H9 (cell line): ENCODE measurements at regions not wholly inside any gene's neighbourhood (a gene's known extent, or its start where the extent isn't known, plus 50 kb on each side); places are given as distances from the start of the nearest gene placed in this dataset.

Experiments
- DNase-seq: peaks from one replicate; pipeline ENCODE4 v3.0.0-alpha.2; 2017
- H2AFZ ChIP-seq: one replicate; pipeline ENCODE4 v1.6.1; 2013; ENCODE audit warnings: mild to moderate bottlenecking, low read length, control low read depth, moderate library complexity
- H2AK5ac ChIP-seq: 2 replicates; pipeline ENCODE4 v1.6.1; 2013; ENCODE audit warnings: low read length, control low read depth, mixed read lengths; ENCODE audit not compliant: insufficient read length
- H2BK120ac ChIP-seq: one replicate; pipeline ENCODE4 v1.6.1; 2013; ENCODE audit warnings: low read depth, mild to moderate bottlenecking, low read length, control low read depth, inconsistent platforms; ENCODE audit not compliant: poor library complexity, severe bottlenecking
- H2BK12ac ChIP-seq: 2 replicates; pipeline ENCODE4 v1.6.1; 2013; ENCODE audit warnings: low read length, control low read depth, mixed read lengths, low read depth; ENCODE audit not compliant: insufficient read length
- H2BK15ac ChIP-seq: 2 replicates; pipeline ENCODE4 v1.6.1; 2013; ENCODE audit warnings: low read depth, low read length, control low read depth
- H2BK20ac ChIP-seq: one replicate; pipeline ENCODE4 v1.6.1; 2013; ENCODE audit warnings: low read depth, mild to moderate bottlenecking, low read length, control low read depth, inconsistent platforms; ENCODE audit not compliant: poor library complexity, severe bottlenecking
- H2BK5ac ChIP-seq: 2 replicates; pipeline ENCODE4 v1.6.1; 2013; ENCODE audit warnings: low read length, control low read depth, mixed read lengths; ENCODE audit not compliant: insufficient read length
- H3K14ac ChIP-seq: 2 replicates; pipeline ENCODE4 v1.6.1; 2013; ENCODE audit warnings: low read length, control low read depth; ENCODE audit not compliant: insufficient read depth
- H3K18ac ChIP-seq: 2 replicates; pipeline ENCODE4 v1.6.1; 2013; ENCODE audit warnings: low read depth, mild to moderate bottlenecking, mixed read lengths, low read length, control low read depth; ENCODE audit not compliant: insufficient read length
- H3K23ac ChIP-seq: 2 replicates; pipeline ENCODE4 v1.6.1; 2013; ENCODE audit warnings: low read length, control low read depth, mixed read lengths, low read depth; ENCODE audit not compliant: insufficient read length
- H3K23me2 ChIP-seq: 2 replicates; pipeline ENCODE4 v1.6.1; 2013; ENCODE audit warnings: low read depth, mild to moderate bottlenecking, mixed read lengths, low read length, control low read depth; ENCODE audit not compliant: insufficient read length, poor library complexity, severe bottlenecking
- H3K27ac ChIP-seq: 2 replicates; pipeline ENCODE4 v1.5.1; 2013; ENCODE audit warnings: low read length, control low read depth, mixed read lengths, low read depth; ENCODE audit not compliant: insufficient read length
- H3K27me3 ChIP-seq: 2 replicates; pipeline ENCODE4 v1.6.1; 2013; ENCODE audit warnings: low read length, control low read depth, inconsistent platforms; ENCODE audit not compliant: insufficient read depth
- H3K4ac ChIP-seq: 2 replicates; pipeline ENCODE4 v1.6.1; 2013; ENCODE audit warnings: low read depth, mild to moderate bottlenecking, control low read depth, inconsistent platforms, low read length, moderate library complexity
- H3K4me1 ChIP-seq: 2 replicates; pipeline ENCODE4 v1.6.1; 2013; ENCODE audit warnings: low read length, control low read depth, inconsistent platforms; ENCODE audit not compliant: insufficient read depth
- H3K4me2 ChIP-seq: 2 replicates; pipeline ENCODE4 v1.6.1; 2013; ENCODE audit warnings: low read length, control low read depth, mixed read lengths; ENCODE audit not compliant: insufficient read length, insufficient read depth
- H3K56ac ChIP-seq: 2 replicates; pipeline ENCODE4 v1.6.1; 2013; ENCODE audit warnings: low read depth, mild to moderate bottlenecking, mixed read lengths, low read length, control low read depth; ENCODE audit not compliant: insufficient read length
- H3K79me1 ChIP-seq: 2 replicates; pipeline ENCODE4 v1.6.1; 2013; ENCODE audit warnings: low read depth, mild to moderate bottlenecking, moderate library complexity, low read length, control low read depth, inconsistent platforms; ENCODE audit not compliant: insufficient read depth, poor library complexity, severe bottlenecking
- H3K79me2 ChIP-seq: 2 replicates; pipeline ENCODE4 v1.6.1; 2013; ENCODE audit warnings: low read length, control low read depth, inconsistent platforms; ENCODE audit not compliant: insufficient read depth
- H3K9ac ChIP-seq: 2 replicates; pipeline ENCODE4 v1.6.1; 2013; ENCODE audit warnings: low read length, control low read depth, mixed read lengths; ENCODE audit not compliant: insufficient read length; ENCODE audit errors: extremely low read depth
- H3K9me3 ChIP-seq: one replicate; pipeline ENCODE4 v1.6.1; 2013; ENCODE audit warnings: low read depth, low read length, inconsistent platforms; ENCODE audit not compliant: control insufficient read depth
- H3T11ph ChIP-seq: one replicate; pipeline ENCODE4 v1.6.1; 2013; ENCODE audit warnings: mild to moderate bottlenecking, low read length, control low read depth, inconsistent platforms
- H4K20me1 ChIP-seq: one replicate; pipeline ENCODE4 v1.6.1; 2013; ENCODE audit not compliant: control insufficient read depth, insufficient read length, insufficient read depth
- H4K5ac ChIP-seq: 2 replicates; pipeline ENCODE4 v1.6.1; 2013; ENCODE audit warnings: low read depth, mild to moderate bottlenecking, mixed read lengths, low read length, control low read depth; ENCODE audit not compliant: insufficient read length
- H4K8ac ChIP-seq: replicated peaks from 2 replicates; pipeline ENCODE4 v1.6.1; 2013; ENCODE audit warnings: low read length, control low read depth, mixed read lengths, low read depth; ENCODE audit not compliant: insufficient read length
- H4K91ac ChIP-seq: 2 replicates; pipeline ENCODE4 v1.6.1; 2013; ENCODE audit warnings: low read depth, mild to moderate bottlenecking, moderate library complexity, mixed read lengths, low read length, control low read depth; ENCODE audit not compliant: insufficient read length
- H3K27ac Mint-ChIP-seq, 3 experiments: 2 replicates in 2 of 3; 3 replicates in 1 of 3; pipeline ENCODE4 v1.8.0; 2020 to 2021; ENCODE audit warnings: mixed read lengths in 3 of 3, mild to moderate bottlenecking in 1 of 3, moderate library complexity in 1 of 3
- H3K27me3 Mint-ChIP-seq: 2 replicates; pipeline ENCODE4 v1.8.0; 2021; ENCODE audit warnings: low read depth, mild to moderate bottlenecking, moderate library complexity, mixed read lengths
- H3K36me3 Mint-ChIP-seq, 3 experiments: 2 replicates in 2 of 3; 3 replicates in 1 of 3; pipeline ENCODE4 v1.8.0; 2020 to 2021; ENCODE audit warnings: low read depth in 3 of 3, mixed read lengths in 3 of 3; ENCODE audit not compliant: insufficient read depth in 1 of 3
- H3K4me1 Mint-ChIP-seq, 2 experiments: 2 replicates each; pipeline ENCODE4 v1.8.0; 2020; ENCODE audit warnings: mixed read lengths in 2 of 2
- H3K4me3 Mint-ChIP-seq, 2 experiments: 2 replicates in 1 of 2; 3 replicates in 1 of 2; pipeline ENCODE4 v1.8.0; 2020 to 2021; ENCODE audit warnings: mild to moderate bottlenecking in 2 of 2, mixed read lengths in 2 of 2, moderate library complexity in 1 of 2
- H3K9me3 Mint-ChIP-seq, 2 experiments: 2 replicates in 1 of 2; 3 replicates in 1 of 2; pipeline ENCODE4 v1.8.0; 2020; ENCODE audit warnings: mild to moderate bottlenecking in 2 of 2, mixed read lengths in 2 of 2, moderate library complexity in 1 of 2
- CTCF ChIP-seq: fragments of 200-600 bp; sonication (generic); conservative IDR thresholded peaks from 3 replicates; pipeline ENCODE4 v1.8.0; 2021; ENCODE audit warnings: antibody characterized with exemption, mild to moderate bottlenecking
- WGBS: extraction: QIAGEN DNeasy Blood & Tissue Kit; methylation state at CpG from one replicate; pipeline ENCODE4 v1.1.7; 2013; ENCODE audit warnings: missing lambda C conversion rate, low lambda C conversion rate, mixed read lengths; ENCODE audit not compliant: insufficient read length; ENCODE audit errors: extremely low coverage; 5-methylcytosine and 5-hydroxymethylcytosine counted together

GRCh38 chr22:34829485-34829884 is 236.5 kb upstream of the ISX start:
- no peak overlapping the region for H2BK12ac ChIP-seq
- Mint-ChIP-seq H3K4me3 (no peak overlapping the region), H3K4me1 (peaks cover 16 to 17% of the 10 kb centered on the region in 2 experiments), H3K9me3 (no peaks in the 10 kb centered on the region; a peak in 1 of 5 replicates), H3K27me3 (no peaks in the 10 kb centered on the region), H3K36me3 (peaks cover 0 to 4% (median 0%) of the 10 kb centered on the region in 3 experiments; a peak in 1 of 7 replicates), H3K27ac (no peak overlapping the region)
- no peak overlapping the region for H3K9ac ChIP-seq
- no peak overlapping the region for H3K4me2 ChIP-seq
- no peaks in the 10 kb centered on the region for H3K79me2 ChIP-seq
- no peak overlapping the region for H2BK20ac ChIP-seq
- H3K23me2 ChIP-seq = no peaks in the 10 kb centered on the region
- no peak for TF ChIP-seq CTCF
- H3T11ph ChIP-seq = no peak overlapping the region
- H2BK5ac ChIP-seq = no peak overlapping the region
- WGBS = no CpG with 5 or more reads among the region's 3 CpGs
- H4K91ac ChIP-seq = no peak overlapping the region
- H4K5ac ChIP-seq = no peak overlapping the region
- no peak overlapping the region for H3K4ac ChIP-seq
- no peak overlapping the region for H3K18ac ChIP-seq
- no peak overlapping the region for H2AFZ ChIP-seq
- no peaks in the 10 kb centered on the region for H3K27me3 ChIP-seq
- no peak overlapping the region for H3K27ac ChIP-seq
- no peak for DNase-seq
- H2BK120ac ChIP-seq = no peak overlapping the region
- no peak overlapping the region for H2AK5ac ChIP-seq
- no peaks in the 10 kb centered on the region for H4K20me1 ChIP-seq
- H4K8ac ChIP-seq = no peak overlapping the region
- no peak overlapping the region for H3K23ac ChIP-seq
- H3K14ac ChIP-seq = no peak overlapping the region
- no peak overlapping the region for H3K56ac ChIP-seq
- no peaks in the 10 kb centered on the region for H3K9me3 ChIP-seq
- H2BK15ac ChIP-seq = no peak overlapping the region
- no peaks in the 10 kb centered on the region; the same call in 1 of the 2 replicates for H3K4me1 ChIP-seq
- no peaks in the 10 kb centered on the region for H3K79me1 ChIP-seq
